Lung microvascular endothelial cell (primary cell): ENCODE measurements at regions not wholly inside any gene's neighbourhood (a gene's known extent, or its start where the extent isn't known, plus 50 kb on each side); places are given as distances from the start of the nearest gene placed in this dataset.
"Not testable (repeated sequence)": the region's sequence is repeated elsewhere in the genome, so short reads cannot be mapped to it uniquely, and the experiment has no call there.

Experiments
- DNase-seq, 2 donors: peaks; one replicate each; pipeline versions ENCODE4 v3.0.0 to v3.0.0-alpha.2; 2010; ENCODE audit warnings: low read depth in 2 of 2

DNA sequence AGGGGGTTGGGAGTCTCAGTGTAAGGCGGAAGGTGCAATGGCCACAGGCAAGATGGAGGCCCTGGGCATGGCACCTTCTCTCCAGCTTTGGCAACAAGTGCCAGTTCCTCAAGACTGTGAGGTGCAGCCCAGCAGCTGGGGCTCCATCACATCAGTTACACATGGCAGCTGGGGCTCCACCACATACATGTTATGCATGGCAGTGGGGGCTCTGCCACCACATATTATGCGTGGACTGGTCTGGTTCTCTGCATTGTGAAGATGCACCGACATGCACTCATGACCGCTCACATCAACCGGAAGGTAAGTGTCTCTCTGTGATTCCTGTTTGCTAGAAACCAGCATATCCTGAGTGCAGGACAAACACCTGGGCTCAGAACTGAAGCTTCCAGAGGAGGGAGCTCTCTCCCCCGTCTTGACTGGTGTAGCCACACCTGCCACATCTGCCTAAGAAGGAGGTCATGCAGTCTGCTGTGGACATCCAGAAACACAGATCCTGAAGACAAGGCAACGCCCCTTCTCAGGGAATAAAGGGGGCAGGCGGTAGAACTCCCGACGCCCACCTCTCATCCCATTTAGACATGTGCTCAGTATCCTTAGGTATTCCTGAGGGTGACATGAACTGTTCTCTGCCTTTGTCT lies 104.1 kb upstream of the TMPRSS2 start:
- DNase-seq, result peak in 1 of 2 donors; percentile 8

DNA sequence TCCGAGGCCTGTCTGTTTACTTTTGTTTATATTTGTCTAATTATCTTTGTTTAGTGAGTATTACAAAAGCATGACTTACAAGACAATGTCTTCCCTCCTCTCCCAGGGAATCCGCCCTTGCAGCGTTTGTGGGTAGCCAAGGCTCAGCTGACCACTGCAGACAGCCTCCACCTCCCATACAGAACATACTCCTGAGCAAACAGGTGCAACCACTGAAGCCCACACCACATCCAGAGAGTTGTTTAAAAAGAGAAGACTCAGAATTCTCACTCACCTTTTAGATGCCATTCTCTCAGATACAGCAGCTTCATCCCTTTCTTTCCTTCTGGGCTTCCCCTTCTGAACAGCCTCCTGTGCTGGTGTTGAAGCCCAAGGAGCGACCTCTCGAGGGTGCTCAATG lies 103.5 kb upstream of the TMPRSS2 start:
- no peak for DNase-seq

DNA sequence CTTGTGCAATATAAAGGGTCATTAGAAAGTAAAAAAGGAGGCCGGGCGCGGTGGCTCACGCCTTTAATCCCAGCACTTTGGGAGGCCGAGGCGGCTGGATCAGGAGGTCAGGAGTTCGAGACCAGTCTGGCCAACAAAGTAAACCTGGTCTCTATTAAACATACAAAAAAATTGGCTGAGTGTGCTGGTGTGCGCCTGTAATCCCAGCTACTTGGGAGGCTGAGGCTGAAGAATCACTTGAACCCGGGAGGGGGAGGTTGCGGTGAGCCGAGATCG lies 102.8 kb upstream of the TMPRSS2 start:
- DNase-seq, result not testable (repeated sequence)

DNA sequence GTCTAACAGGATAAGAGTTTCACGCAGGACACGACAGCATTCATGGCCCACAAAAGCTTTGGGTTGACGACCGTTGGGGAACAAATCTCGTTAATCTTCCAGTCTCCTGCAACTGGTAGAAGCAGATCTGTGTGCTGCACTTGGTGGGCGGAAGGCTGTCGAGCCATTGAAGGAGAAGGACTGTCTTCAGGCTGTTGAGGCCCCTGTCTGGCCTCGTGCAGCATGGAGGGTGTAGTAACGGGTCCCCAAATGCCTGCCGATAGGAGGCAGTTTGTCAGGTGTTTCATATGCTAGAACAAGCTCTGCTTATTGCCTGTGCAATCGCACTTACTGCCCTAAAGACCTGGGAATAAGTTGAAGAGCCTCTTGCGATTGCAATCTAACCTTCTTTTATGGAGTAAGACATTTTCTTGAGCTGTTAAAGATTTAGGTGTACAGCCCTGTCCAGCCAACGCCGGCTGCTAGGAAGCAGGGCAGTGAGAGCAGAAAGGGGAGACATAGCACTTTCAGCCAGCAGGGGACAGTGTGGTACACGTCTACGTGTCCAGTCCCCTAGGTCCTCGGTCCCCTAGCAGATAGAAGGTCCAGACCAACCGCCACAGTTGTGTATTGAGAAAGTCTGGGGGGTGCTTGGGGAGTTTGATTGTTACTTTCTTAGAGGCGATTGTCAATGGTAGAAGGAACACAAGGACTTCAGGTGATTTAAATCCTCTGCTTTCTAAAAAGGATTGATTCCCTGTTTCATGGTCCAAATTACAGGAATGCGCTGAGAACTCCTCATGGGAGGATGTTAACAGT lies 102.3 kb upstream of the TMPRSS2 start:
- peak; percentile 66 to 81 for DNase-seq

DNA sequence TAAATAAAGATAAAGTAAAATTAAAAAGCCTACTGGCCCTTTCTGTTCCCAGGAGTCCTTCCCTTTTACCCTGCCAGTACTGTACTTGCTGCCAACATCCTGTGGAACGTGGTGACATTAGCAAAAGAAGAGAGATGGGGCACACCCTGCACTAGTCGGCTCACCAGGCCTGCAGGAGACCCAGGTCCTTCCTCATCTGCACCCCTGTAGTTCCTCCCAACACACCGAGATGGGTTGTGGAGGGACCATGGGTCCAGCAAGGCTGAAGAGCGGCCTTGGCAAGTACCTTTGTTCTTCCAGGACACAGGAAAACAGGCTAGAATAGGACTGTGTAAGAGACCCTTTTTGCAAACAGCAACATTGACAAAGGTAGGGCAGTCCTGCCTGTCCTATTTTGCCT lies 98.7 kb upstream of the TMPRSS2 start:
- DNase-seq, result no peak

DNA sequence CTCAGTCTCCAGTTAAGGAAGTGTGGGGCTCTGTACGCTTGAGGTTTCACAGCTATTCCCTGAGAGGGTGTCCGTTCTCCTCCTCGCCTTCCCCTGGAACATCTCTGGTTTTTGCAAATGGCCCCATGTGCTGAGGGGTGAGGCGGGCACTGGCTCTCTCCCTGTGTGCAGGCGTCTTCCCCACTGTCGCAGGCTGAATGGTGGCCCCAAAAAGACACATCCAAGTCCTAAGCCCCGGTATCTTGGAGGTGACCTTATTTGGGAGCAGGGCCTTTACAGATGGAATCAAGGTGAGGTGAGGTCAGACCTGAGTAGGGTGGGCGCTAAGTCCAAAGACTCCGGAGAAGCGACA lies 98.0 kb upstream of the TMPRSS2 start:
- no peak for DNase-seq

DNA sequence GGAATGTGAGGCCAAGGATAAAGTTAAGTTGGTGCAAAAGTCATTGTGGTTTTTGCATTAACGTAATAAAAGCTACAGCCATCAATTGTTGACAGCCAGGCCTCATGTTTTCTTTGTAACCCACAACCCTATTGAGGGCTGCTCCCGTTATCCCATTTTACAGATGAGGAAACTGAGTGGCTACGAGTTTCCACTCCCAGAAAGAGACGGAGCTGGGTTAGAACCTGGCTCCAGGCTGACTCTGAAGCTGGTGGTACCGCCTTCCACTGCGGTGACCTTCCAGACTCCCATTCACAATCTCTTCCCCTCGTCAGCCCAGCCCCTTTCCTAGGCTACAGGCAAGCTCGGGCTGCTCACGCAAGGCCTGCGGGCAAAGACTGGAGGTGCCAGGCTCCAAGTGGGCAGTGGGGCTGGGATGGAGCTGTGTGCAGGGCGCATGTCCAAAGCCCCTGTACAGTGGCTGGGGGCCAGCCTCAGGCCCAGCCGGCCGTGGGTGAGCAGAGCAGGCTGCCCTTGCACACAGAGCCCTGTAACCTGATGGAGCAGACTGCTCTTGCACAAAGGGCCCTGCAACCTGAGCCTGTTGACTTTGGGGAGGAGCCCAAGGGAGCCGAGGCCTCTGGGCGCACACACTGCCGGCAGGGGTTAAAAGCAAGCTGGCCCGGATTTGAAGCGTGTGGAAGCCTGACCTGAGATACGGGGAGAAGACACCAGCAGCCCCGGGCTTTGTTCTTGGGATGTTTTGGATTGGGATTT lies 97.4 kb upstream of the TMPRSS2 start:
- no peak for DNase-seq

DNA sequence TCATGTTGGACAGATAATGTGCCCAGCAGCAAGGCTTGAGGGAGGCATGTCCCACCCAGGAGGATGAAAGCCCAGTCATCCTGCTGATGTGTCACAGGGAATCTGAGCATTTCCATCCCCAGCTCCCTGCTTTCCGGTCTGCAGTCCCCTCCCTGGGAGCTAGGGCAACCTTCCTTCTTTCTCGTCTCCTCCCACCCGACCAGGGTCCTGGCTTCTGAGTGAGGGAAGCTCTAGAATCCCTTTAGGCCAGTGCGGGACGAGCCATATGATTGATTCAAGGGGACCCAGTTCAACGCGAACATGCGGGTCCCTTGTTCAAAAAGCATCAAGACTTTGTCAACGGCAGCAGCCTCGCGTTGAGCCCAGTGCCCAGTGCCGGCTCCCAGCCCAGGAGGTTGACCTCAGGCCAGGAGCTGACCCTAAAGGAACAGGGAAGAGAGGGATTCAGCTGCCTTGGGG lies 96.7 kb upstream of the TMPRSS2 start:
- DNase-seq, result no peak

DNA sequence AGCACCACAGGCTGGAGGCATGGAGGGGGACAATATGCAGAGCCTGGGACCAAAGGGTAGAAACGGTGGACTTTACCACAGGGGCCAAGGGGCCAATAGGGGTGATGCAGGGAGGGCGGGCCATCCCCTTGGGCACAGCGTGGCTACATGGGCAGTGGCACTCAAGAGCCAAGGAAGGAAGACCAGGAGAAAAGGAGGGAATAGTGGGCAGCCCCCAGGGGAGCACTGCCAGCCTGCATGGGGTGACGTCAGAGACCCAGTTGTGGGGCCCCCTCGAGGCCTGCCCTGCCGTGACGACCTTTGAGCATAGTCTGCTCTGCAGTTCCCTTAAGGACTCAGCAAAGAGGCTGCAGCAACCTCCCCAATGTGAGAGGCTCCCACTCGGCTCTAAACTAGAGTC lies 95.5 kb upstream of the TMPRSS2 start:
- no peak for DNase-seq

DNA sequence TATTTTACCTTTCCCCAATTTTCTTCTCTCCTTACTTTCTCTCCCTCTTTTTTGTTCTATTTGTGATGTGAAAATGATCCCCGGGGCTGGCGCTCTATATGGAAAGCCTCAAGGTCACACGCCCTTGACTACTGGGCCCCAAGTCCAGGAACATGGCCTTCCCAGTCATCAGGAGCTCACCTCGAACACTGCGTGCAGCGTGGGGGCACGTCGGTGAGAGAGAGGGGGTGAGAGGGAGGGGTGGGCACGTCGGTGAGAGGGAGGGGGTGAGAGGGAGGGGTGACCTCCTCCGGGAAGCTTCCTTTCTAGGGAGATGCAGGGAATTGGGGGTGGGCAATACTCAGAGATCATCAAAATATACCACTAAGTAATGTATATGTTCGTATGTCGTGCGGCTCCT lies 94.6 kb upstream of the TMPRSS2 start:
- DNase-seq, result no peak

DNA sequence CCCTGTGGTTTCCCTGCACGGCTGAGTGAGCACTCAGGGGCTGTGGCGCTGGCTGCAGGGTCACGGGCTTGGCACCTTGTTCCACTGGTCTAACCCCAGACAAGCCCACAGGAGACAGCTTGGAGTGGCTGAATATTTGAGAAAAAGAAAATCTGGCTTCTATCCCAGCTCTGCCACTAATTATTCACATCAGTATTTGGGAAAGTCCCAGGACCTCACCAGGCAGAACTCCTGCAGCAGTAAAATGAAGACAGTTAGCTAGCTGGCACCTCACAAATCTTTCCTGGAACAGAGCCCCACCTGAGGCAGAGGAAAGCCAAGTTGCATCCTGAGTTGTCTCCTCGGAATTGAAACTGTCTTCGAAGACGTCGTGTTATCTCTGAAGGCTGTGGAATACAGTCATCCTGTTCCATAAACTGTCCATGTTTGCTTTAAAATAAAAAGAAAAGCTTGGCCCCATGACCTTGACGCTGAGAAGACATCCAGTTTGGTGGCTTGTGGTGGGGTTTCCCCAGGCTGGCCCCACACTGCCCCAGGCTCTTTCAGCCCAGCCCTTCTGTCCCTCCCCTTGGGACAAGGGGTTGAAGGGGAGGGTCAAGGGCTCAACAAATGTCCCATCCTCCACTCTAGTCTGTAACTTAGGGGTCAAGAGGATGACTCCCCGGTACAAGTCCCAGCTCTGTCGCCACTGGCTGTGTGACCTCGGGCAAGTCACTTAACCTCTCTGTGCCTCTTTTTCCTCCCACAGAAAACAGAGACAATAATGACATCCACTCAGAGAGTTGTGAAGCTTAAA lies 93.8 kb upstream of the TMPRSS2 start:
- DNase-seq, result no peak

DNA sequence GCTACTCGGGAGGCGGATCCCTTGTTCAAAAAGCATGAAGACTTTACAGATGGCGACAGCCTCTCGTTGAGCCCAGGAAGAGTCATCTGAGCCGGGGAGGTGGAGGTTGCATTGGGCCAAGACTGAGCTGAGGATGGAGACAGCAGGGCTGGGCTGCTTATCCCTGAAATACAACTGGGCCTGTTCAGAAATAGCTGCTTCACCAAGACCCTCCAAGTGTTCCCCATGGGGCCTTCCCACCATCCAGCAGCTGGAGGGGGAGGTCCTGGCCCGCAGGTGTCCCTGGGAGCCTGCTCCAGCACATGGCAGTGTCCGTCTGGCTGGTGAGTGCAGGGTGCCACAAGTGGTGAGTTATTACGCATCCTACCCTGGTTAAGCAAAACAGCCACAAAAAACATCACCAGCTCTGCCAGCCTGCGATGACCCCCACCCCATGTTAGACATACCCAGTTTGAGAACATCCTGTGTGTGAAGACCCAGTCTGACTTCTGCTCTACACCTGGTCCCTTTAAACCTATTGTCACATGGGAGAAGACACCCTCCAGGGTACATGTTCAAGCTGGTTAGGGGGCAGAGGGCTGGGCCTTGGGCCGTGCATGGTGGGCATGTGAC lies 93.1 kb upstream of the TMPRSS2 start:
- no peak for DNase-seq

DNA sequence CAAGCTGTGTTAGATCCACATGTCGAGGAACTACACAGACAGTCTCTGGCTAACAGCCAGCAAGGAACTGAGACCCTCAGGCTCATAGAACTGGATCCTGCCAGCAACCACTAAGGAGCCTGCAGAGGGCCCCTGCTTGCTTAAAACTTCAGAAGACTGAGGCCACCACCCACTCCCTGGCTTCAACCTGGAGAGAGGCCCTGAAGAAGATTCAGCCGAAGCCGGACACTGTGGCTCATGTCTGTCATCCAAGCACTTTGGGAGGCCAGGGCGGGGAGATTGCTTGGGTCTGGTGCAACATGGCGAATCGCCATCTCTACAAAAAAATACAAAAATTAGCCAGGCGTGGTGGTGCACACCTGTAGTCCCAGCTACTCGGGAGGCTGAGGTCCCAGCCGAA lies 92.6 kb upstream of the TMPRSS2 start:
- no peak for DNase-seq

DNA sequence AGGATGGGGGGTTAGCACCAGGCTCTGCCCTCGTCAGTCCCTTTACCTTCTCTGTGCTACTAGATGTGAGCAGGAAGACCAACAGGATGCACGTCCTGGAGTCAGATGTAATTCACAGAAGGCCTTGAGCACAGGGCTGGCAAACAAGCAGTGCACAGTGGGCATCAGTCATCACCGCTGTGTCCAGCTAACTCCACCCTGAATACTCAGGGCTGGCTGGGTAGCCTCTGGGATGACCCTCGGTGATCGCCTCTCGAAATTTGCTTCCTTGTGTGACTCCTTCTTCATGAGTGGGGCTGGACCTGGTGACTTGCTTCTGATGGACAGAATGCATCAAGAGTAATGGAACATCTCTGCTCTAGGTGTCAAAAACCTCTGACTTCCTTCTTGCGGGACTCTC lies 92.2 kb upstream of the TMPRSS2 start:
- DNase-seq, result no peak

DNA sequence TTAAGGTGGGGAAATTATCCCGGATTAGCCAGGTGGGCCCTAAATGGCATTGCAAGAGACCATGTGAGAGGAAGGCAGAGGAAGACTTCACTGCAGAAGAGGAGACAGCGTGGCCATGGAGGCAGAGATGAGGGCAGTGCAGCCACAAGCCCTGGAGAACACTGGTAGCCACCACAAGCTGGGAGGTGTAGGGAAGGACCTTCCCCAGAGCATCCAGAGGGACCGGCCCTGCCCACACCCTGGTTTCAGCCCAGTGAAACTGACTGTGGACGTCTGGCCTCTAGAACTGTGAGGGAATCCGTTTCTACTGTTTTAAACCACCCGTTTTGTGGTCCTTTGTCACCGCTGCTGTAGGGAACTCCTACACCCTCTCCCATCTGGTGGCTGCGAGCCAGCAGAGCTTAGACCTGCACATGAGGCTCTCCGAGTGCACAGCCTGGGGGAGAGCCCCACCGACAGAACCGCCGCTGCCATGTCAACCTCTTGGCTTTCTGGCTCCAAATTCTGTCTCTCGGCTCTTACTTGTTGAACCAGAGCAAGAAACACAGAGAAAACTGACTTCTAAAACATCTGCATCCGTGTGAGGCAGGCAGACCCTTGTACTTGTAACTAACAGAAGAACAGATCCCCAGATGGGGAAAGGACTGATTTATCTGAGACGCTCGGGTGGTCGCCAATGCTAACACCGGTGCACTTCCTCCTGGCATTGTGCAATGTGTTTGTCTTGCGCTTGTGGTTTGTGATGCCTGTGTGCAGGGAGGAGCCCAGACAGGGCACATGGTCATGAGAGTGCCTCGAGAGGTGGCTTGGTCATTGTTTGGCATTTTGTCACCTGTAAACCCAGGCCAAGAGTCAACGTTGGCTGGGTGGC lies 90.8 kb upstream of the TMPRSS2 start:
- DNase-seq, result no peak

DNA sequence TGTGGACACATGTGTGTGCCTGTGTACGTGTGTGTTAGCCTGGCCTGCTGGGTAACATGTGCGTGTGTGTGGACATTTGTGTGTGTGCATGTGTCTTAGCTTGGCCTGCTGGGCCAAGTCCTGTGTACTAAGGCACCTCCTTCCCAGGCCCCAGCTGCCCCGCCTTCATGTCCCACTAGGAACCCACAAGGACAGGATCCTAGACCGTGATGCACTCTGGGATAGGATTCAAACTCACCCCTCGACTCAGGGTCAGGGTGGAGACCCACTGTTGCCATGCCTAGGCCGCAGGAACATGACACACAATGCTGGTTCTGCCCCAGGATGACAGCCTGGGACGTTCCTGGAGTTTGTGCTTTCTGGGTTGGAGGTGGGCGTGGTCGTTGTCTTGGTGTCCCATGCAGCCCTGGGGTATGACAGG lies 89.9 kb upstream of the TMPRSS2 start:
- no peak for DNase-seq

DNA sequence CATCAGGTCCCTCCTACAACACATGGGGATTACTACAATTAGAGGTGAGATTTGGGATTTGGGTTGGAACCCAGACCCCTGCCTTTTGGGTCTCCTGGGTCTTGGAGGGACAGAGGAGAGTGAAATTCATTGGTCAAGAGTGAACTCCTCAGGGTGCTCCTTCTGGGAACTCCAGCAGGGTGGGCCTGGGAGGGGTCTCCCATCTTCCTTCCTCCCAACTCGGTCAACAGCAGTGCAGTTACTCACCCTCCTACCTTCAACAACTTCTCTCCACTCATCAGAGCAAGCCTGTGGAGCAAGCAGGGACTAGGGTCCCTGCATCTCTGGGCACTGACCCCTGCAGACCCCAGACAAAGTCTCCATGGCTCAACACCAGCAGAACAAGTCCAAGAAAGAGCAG lies 89.3 kb upstream of the TMPRSS2 start:
- no peak for DNase-seq

DNA sequence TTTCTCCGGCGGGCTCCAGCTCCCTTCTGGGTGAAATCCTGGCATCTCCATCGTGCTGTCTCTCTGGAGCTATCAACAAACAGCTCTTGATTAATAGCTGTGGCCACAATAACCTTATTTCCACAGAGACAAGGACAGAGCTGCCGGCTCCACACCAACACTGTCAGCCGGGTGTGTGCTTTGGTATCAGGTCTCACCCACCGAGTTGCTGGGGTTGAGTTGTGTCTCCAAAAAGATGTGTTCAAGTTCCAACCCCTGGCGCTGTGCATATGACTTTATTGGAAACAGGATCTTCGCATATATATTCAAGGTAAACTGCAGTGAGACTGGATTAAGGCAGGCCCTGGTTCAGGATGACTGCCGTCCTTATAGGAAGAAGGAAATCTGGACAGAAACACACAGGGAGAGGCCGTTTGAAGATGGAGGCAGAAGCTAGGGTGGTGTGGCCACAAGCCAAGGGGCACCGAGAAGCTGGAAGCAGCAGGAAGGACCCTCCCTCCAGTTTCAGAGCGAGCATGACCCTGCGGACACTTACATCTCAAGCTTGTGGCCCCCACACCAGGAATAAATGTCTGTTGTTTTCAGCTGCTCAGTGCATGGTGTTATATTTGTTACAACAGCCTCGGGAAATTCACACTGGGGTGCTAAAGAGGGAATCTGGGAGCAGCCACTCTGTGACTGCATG lies 88.4 kb upstream of the TMPRSS2 start:
- DNase-seq, result no peak

DNA sequence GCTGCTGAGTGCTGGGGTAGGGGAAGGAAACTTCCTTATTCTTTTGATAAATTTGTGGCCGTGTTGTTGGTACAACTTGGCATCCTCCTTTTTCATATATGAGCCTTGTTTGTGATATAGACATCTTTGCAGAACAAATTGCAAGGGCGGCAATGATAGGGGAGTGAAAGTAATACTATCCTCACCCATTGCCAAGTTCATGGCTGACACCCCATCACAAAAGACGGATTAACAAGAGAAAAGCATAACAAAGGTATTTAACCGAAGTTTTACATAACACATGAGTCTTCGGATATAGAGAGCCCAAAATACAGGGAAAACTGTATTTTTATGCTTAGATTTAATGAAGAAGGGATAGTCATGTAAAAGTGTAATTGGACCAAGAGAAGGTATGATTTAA lies 86.3 kb upstream of the TMPRSS2 start:
- no peak for DNase-seq

DNA sequence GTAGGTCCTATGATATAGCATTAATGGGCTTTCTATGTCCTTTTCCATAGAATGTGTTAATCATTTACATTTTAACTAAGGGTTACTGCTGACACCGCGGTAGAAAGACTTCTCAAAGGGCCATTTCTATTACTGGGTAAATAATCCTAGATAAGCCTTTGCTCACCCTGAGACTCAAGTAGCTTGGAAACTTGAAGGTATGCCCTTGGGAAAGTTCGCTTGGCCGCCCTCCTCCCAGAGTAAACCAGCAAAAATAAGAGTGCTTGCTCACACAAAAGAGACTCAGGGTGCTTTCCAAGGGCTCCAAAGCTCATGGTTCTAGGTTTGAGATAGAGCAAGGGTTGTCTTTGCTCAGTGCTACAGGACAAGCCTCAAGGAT lies 85.8 kb upstream of the TMPRSS2 start:
- no peak for DNase-seq
